GM12874 (cell line): ENCODE measurements at regions not wholly inside any gene's neighbourhood (a gene's known extent, or its start where the extent isn't known, plus 50 kb on each side); places are given as distances from the start of the nearest gene placed in this dataset.

Source experiments
- TF ChIP-seq, protein P1 (sequence below): IDR thresholded peaks from 2 replicates; pipeline ENCODE4 v1.5.1; 2011; ENCODE audit warnings: low read depth, mild to moderate bottlenecking, control low read depth, low read length, moderate library complexity; ENCODE audit not compliant: insufficient read depth

GRCh38 chr20:10963717-10964266, 290.0 kb upstream of the JAG1 start:
- TF ChIP-seq, protein P1, sequence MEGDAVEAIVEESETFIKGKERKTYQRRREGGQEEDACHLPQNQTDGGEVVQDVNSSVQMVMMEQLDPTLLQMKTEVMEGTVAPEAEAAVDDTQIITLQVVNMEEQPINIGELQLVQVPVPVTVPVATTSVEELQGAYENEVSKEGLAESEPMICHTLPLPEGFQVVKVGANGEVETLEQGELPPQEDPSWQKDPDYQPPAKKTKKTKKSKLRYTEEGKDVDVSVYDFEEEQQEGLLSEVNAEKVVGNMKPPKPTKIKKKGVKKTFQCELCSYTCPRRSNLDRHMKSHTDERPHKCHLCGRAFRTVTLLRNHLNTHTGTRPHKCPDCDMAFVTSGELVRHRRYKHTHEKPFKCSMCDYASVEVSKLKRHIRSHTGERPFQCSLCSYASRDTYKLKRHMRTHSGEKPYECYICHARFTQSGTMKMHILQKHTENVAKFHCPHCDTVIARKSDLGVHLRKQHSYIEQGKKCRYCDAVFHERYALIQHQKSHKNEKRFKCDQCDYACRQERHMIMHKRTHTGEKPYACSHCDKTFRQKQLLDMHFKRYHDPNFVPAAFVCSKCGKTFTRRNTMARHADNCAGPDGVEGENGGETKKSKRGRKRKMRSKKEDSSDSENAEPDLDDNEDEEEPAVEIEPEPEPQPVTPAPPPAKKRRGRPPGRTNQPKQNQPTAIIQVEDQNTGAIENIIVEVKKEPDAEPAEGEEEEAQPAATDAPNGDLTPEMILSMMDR, result no peak

GRCh38 chr20:10965936-10966470, 292.2 kb upstream of the JAG1 start:
- TF ChIP-seq, protein P1, result no peak

GRCh38 chr20:10970109-10970508, 296.3 kb upstream of the JAG1 start:
- TF ChIP-seq, protein P1, result no peak

DNA sequence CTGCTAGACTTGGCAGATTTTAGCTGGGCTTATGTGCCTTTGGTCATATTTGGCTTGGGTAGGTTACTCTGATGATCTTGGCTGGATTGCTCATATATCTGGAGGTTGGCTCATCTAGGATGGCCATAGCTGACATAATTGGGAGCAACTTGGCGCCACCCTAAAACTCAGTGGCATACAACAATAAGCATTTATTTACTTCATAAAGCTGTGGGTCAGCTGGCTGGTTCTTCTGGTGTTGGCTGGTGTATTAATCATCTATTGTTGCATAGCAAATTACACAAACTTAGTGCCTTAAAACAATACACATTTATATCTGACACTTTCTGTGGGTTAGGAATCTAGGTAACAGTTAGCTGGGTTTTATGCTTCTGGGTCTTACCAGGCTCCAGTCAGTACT, 297.3 kb upstream of the JAG1 start:
- TF ChIP-seq, protein P1, result no peak

DNA sequence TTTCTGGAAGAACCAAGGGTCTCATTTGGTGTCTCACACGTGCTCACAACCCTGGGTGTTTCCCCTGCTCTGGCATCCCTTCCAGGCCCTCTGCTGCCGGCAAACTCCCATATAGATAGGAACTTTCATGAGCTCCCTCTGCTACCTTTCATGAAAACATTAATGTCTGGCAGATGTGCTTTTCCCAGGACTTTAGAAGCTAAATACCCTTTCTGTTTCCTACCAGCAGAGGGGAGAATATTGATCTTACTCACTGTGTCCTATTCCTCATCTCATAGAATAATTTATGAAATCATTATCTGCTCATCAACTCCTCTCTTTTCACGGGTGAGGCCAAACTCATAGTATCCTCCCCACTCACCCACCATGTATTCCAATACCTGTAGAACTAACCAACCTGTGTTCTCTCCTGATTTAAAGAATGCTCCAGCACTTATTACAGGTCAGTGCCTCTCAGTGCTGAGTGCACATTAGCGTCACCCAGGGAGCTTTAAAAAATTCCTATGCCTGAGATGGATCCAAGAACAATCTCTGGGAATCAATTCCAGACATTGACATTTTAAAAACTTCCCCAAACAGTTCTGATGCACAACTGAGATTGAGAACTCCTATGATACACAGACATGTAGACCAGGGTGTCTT, 298.5 kb upstream of the JAG1 start:
- TF ChIP-seq, protein P1, result no peak

GRCh38 chr20:10976051-10976450, 302.3 kb upstream of the JAG1 start:
- TF ChIP-seq, protein P1, result no peak

GRCh38 chr20:10978019-10978702, 304.4 kb upstream of the JAG1 start:
- TF ChIP-seq, protein P1, result no peak
